ENCODE measurements at regions not wholly inside any gene's neighbourhood (a gene's known extent, or its start where the extent isn't known, plus 50 kb on each side); places are given as distances from the start of the nearest gene placed in this dataset.

DNA sequence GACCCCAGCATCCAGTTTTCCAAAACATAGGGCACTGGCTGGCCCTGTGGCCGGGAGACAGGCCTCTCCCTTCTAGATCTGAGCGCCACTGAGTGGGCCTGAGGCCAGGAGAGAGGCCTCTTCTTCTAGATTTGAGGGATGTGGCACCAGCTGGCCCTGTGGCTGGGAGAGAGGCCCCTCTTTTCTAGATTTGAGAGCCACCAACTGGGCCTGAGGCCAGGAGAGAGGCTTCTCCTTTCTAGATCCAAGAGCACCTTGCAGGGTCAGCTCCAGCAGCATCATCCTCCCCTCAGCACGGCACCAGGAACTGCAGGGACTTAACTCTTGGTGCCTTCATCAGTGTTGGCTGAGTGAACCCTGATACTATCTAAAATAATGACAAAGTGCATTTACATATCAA lies 114.3 kb upstream of the ALKAL2 start:
- H3K18ac ChIP-seq (ENCODE audit: extremely low read depth, low read length): no peak overlapping the region
- no peak overlapping the region for H2BK5ac ChIP-seq (ENCODE audit: low read depth, low read length)
- no peak overlapping the region for H2AFZ ChIP-seq (ENCODE audit: low read length)
- ChIA-PET POLR2A (ENCODE audit: partially characterized antibody) (no interaction called here), CTCF (ENCODE audit: partially characterized antibody) (no interaction called here)
- no peak overlapping the region for H4K8ac ChIP-seq (ENCODE audit: extremely low read depth, insufficient read depth, low read length)
- H3K9ac ChIP-seq (replicated peaks in 1 of 4; ENCODE audit: extremely low read depth in 1 of 4, low read depth in 3 of 4, low read length in 3 of 4): no peak overlapping the region
- peaks cover 2 to 3% of the 10 kb centered on the region in 2 experiments; a peak in 1 of 4 replicates for H3K9me3 ChIP-seq (ENCODE audit: insufficient read depth in 2 of 2, low read depth in 1 of 2, low read length in 1 of 2)
- no peak for FAIRE-seq
- no peak overlapping the region for H2AK5ac ChIP-seq (ENCODE audit: low read depth, low read length)
- no peak overlapping the region for H3K4ac ChIP-seq (replicated peaks; ENCODE audit: insufficient read length, low read depth, low read length)
- no peaks in the 10 kb centered on the region for H3K23me2 ChIP-seq (ENCODE audit: low read depth, low read length)
- no peak overlapping the region for H3K56ac ChIP-seq (replicated peaks; ENCODE audit: insufficient read length, low read depth, low read length)
- no peak overlapping the region for H2BK120ac ChIP-seq (replicated peaks; ENCODE audit: low read depth, low read length)
- H4K91ac ChIP-seq (replicated peaks; ENCODE audit: insufficient read length, low read length): no peak overlapping the region
- H3K4me3 ChIP-seq (ENCODE audit: extremely low read depth in 1 of 4, insufficient read depth in 2 of 4, low read depth in 3 of 4, low read length in 4 of 4): no peak overlapping the region
- no peaks in the 10 kb centered on the region for H3K27me3 ChIP-seq (replicated peaks in 1 of 4; ENCODE audit: control insufficient read depth in 3 of 4, extremely low read depth in 1 of 4, insufficient read depth in 3 of 4, low read length in 3 of 4)
- H3K79me2 ChIP-seq (ENCODE audit: control insufficient read depth in 1 of 2, insufficient read depth in 2 of 2, low read length in 2 of 2): no peaks in the 10 kb centered on the region
- no peak overlapping the region for H2BK20ac ChIP-seq (ENCODE audit: low read length)
- no peak overlapping the region for H3K23ac ChIP-seq (ENCODE audit: insufficient read length)
- no peak overlapping the region for H3K27ac ChIP-seq (ENCODE audit: low read depth, low read length)
- H3K14ac ChIP-seq (ENCODE audit: insufficient read length): no peak overlapping the region
- no peak overlapping the region for H4K5ac ChIP-seq (ENCODE audit: insufficient read length, low read depth, low read length)
- no peak overlapping the region for H3K4me2 ChIP-seq (ENCODE audit: insufficient read depth in 1 of 2, low read depth in 2 of 2, low read length in 2 of 2)
- no peak overlapping the region for H2BK15ac ChIP-seq (ENCODE audit: low read length)
- DNase-seq (ENCODE audit: low read depth in 1 of 2, low spot score in 2 of 2): no peak
- no peaks in the 10 kb centered on the region for H3K79me1 ChIP-seq (ENCODE audit: low read depth, low read length)
- H3K36me3 ChIP-seq (ENCODE audit: control insufficient read depth in 2 of 4, insufficient read depth in 4 of 4, low read length in 3 of 4): no peaks in the 10 kb centered on the region
- H3K4me1 ChIP-seq (replicated peaks in 1 of 4; ENCODE audit: control insufficient read depth in 3 of 4, insufficient read depth in 4 of 4, low read length in 3 of 4): peaks cover 0 to 6% (median 2%) of the 10 kb centered on the region in 4 experiments; a peak in 4 of 7 replicates
- peaks cover 0 to 1% of the 10 kb centered on the region in 2 experiments for H4K20me1 ChIP-seq (replicated peaks in 1 of 2; ENCODE audit: control insufficient read depth in 1 of 2, insufficient read depth in 2 of 2, low read length in 2 of 2)
- H2BK12ac ChIP-seq (ENCODE audit: low read depth, low read length): no peak overlapping the region
- 88% methylated on average over 3 of the region's 3 CpGs; no CpG with 5 or more reads in 1 of the 2 experiments for WGBS, 2 experiments (ENCODE audit: extremely low coverage in 1 of 2, insufficient coverage in 1 of 2, insufficient read length in 1 of 2, insufficient replicate concordance in 2 of 2, low coverage in 1 of 2, low lambda C conversion rate in 2 of 2, missing lambda C conversion rate in 1 of 2)
- TF ChIP-seq CBX8 (IDR thresholded peaks at IDR 0.05; ENCODE audit: borderline replicate concordance, low read depth, low read length) (no peak), RFX5 (IDR thresholded peaks at IDR 0.05; ENCODE audit: borderline replicate concordance, low read depth, low read length) (no peak), RBBP5 (IDR thresholded peaks at IDR 0.05; ENCODE audit: borderline replicate concordance, low read depth, low read length) (no peak), EZH2 (IDR thresholded peaks at IDR 0.05; ENCODE audit: low read depth, low read length, severe bottlenecking) (no peak), RAD21 (IDR thresholded peaks at IDR 0.05 in 1 of 2, conservative IDR thresholded peaks at IDR 0.05 in 1 of 2; ENCODE audit: low read depth in 2 of 2, low read length in 2 of 2) (no peak), TBP (IDR thresholded peaks at IDR 0.05; ENCODE audit: low read depth, low read length) (no peak), YY1 (IDR thresholded peaks at IDR 0.05; ENCODE audit: low read depth, low read length) (no peak)
- TF ChIP-seq, protein P1, sequence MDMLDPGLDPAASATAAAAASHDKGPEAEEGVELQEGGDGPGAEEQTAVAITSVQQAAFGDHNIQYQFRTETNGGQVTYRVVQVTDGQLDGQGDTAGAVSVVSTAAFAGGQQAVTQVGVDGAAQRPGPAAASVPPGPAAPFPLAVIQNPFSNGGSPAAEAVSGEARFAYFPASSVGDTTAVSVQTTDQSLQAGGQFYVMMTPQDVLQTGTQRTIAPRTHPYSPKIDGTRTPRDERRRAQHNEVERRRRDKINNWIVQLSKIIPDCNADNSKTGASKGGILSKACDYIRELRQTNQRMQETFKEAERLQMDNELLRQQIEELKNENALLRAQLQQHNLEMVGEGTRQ (IDR thresholded peaks at IDR 0.05; ENCODE audit: low read length): no peak
- TF ChIP-seq, protein P2, sequence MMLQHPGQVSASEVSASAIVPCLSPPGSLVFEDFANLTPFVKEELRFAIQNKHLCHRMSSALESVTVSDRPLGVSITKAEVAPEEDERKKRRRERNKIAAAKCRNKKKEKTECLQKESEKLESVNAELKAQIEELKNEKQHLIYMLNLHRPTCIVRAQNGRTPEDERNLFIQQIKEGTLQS (IDR thresholded peaks at IDR 0.05; ENCODE audit: insufficient read depth, low read depth, low read length): no peak
- TF ChIP-seq, protein P3, sequence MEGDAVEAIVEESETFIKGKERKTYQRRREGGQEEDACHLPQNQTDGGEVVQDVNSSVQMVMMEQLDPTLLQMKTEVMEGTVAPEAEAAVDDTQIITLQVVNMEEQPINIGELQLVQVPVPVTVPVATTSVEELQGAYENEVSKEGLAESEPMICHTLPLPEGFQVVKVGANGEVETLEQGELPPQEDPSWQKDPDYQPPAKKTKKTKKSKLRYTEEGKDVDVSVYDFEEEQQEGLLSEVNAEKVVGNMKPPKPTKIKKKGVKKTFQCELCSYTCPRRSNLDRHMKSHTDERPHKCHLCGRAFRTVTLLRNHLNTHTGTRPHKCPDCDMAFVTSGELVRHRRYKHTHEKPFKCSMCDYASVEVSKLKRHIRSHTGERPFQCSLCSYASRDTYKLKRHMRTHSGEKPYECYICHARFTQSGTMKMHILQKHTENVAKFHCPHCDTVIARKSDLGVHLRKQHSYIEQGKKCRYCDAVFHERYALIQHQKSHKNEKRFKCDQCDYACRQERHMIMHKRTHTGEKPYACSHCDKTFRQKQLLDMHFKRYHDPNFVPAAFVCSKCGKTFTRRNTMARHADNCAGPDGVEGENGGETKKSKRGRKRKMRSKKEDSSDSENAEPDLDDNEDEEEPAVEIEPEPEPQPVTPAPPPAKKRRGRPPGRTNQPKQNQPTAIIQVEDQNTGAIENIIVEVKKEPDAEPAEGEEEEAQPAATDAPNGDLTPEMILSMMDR (IDR thresholded peaks at IDR 0.05; ENCODE audit: control extremely low read depth in 1 of 3, insufficient read depth in 1 of 3, low read depth in 1 of 3, low read length in 3 of 3): no peak
